WTC11 (cell line): ENCODE measurements at regions not wholly inside any gene's neighbourhood (a gene's known extent, or its start where the extent isn't known, plus 50 kb on each side); places are given as distances from the start of the nearest gene placed in this dataset.

Experiments
- ATAC-seq: fragments of 200-7000 bp; cut with Tn5 transposase; 2 replicates; pipeline ENCODE4 v1.10.0; 2021; ENCODE audit warnings: mild to moderate bottlenecking, moderate library complexity
- CTCF ChIA-PET: fragments of 300-600 bp; sonication (Branson Sonifier 250); formaldehyde crosslinking; loops from one replicate; lab custom pipeline; 2021; ENCODE audit warnings: antibody characterized with exemption; lab: Charles Lee
- POLR2A ChIA-PET: fragments of 350-600 bp; sonication (Branson Sonifier 250); formaldehyde crosslinking; loops from one replicate; lab custom pipeline; 2021; ENCODE audit warnings: antibody characterized with exemption; lab: Charles Lee
- DNase-seq: peaks from one replicate; pipeline ENCODE4 v3.0.0; 2021; ENCODE audit warnings: low spot score
- H3K27ac Mint-ChIP-seq: 2 replicates; pipeline ENCODE4 v1.8.0; 2021; ENCODE audit warnings: mixed read lengths
- H3K27me3 Mint-ChIP-seq: 2 replicates; pipeline ENCODE4 v1.8.0; 2021; ENCODE audit warnings: low read depth, mild to moderate bottlenecking, moderate library complexity, mixed read lengths
- H3K36me3 Mint-ChIP-seq: 2 replicates; pipeline ENCODE4 v1.8.0; 2021; ENCODE audit warnings: mixed read lengths
- H3K4me1 Mint-ChIP-seq: 2 replicates; pipeline ENCODE4 v1.8.0; 2022; ENCODE audit warnings: mixed read lengths
- H3K4me3 Mint-ChIP-seq: 2 replicates; pipeline ENCODE4 v1.8.0; 2021; ENCODE audit warnings: mild to moderate bottlenecking, moderate library complexity, mixed read lengths
- H3K9me3 Mint-ChIP-seq: 2 replicates; pipeline ENCODE4 v1.8.0; 2021; ENCODE audit warnings: mixed read lengths
- CREB1 ChIP-seq: sonication (generic); formaldehyde crosslinking; IDR thresholded peaks from 2 replicates; pipeline ENCODE4 v1.8.0; 2023; ENCODE audit warnings: mild to moderate bottlenecking, missing genetic modification reagents
- ETV6 ChIP-seq: sonication (generic); formaldehyde crosslinking; IDR thresholded peaks from 2 replicates; pipeline ENCODE4 v1.8.1; 2022; ENCODE audit warnings: mild to moderate bottlenecking, missing genetic modification reagents
- GABPB1 ChIP-seq: sonication (generic); formaldehyde crosslinking; IDR thresholded peaks from 2 replicates; pipeline ENCODE4 v1.8.1; 2023; ENCODE audit warnings: mild to moderate bottlenecking, missing genetic modification reagents
- IRF2 ChIP-seq: sonication (generic); formaldehyde crosslinking; IDR thresholded peaks from 2 replicates; pipeline ENCODE4 v1.8.0; 2022; ENCODE audit warnings: low read depth, missing genetic modification reagents, borderline replicate concordance
- MYBL2 ChIP-seq: sonication (generic); formaldehyde crosslinking; IDR thresholded peaks from 2 replicates; pipeline ENCODE4 v1.8.1; 2023; ENCODE audit warnings: mild to moderate bottlenecking, moderate library complexity, missing genetic modification reagents
- NFE2L1 ChIP-seq: sonication (generic); formaldehyde crosslinking; IDR thresholded peaks from 2 replicates; pipeline ENCODE4 v1.8.1; 2023; ENCODE audit warnings: missing genetic modification reagents
- SMAD3 ChIP-seq: sonication (generic); formaldehyde crosslinking; IDR thresholded peaks from 2 replicates; pipeline ENCODE4 v1.8.0; 2022; ENCODE audit warnings: missing genetic modification reagents, mild to moderate bottlenecking, borderline replicate concordance
- ZNF219 ChIP-seq: sonication (generic); formaldehyde crosslinking; IDR thresholded peaks from 2 replicates; pipeline ENCODE4 v1.8.0; 2023; ENCODE audit warnings: missing genetic modification reagents, mild to moderate bottlenecking, borderline replicate concordance
- ZNF263 ChIP-seq: sonication (generic); formaldehyde crosslinking; IDR thresholded peaks from 2 replicates; pipeline ENCODE4 v1.8.1; 2022; ENCODE audit warnings: low read depth, mild to moderate bottlenecking, moderate library complexity, missing genetic modification reagents
- TF ChIP-seq, protein P1 (sequence below): fragments of 250-450 bp; sonication (Bioruptor Pico); conservative IDR thresholded peaks from 2 replicates; pipeline ENCODE4 v1.9.0; 2021; ENCODE audit warnings: mild to moderate bottlenecking
- TF ChIP-seq, protein P2 (sequence below): sonication (generic); formaldehyde crosslinking; IDR thresholded peaks from 2 replicates; pipeline ENCODE4 v1.8.1; 2022; ENCODE audit warnings: low read depth, missing genetic modification reagents, borderline replicate concordance
- TF ChIP-seq, protein P3 (sequence below): sonication (generic); formaldehyde crosslinking; IDR thresholded peaks from 2 replicates; pipeline ENCODE4 v1.8.1; 2023; ENCODE audit warnings: mild to moderate bottlenecking, missing genetic modification reagents
- TF ChIP-seq, protein P4 (sequence below): sonication (generic); formaldehyde crosslinking; IDR thresholded peaks from 2 replicates; pipeline ENCODE4 v1.8.0; 2022; ENCODE audit warnings: missing genetic modification reagents
- TF ChIP-seq, protein P5 (sequence below): sonication (generic); formaldehyde crosslinking; IDR thresholded peaks from 2 replicates; pipeline ENCODE4 v1.8.1; 2022; ENCODE audit warnings: low read depth, mild to moderate bottlenecking, moderate library complexity, missing genetic modification reagents, borderline replicate concordance
- TF ChIP-seq, protein P6 (sequence below): sonication (generic); formaldehyde crosslinking; IDR thresholded peaks from 2 replicates; pipeline ENCODE4 v1.8.1; 2022; ENCODE audit warnings: mild to moderate bottlenecking, moderate library complexity, missing genetic modification reagents
- TF ChIP-seq, protein P7 (sequence below): fragments of 200-600 bp; IDR thresholded peaks from 2 replicates; pipeline ENCODE4 v1.8.0; 2022; ENCODE audit warnings: antibody characterized with exemption

DNA sequence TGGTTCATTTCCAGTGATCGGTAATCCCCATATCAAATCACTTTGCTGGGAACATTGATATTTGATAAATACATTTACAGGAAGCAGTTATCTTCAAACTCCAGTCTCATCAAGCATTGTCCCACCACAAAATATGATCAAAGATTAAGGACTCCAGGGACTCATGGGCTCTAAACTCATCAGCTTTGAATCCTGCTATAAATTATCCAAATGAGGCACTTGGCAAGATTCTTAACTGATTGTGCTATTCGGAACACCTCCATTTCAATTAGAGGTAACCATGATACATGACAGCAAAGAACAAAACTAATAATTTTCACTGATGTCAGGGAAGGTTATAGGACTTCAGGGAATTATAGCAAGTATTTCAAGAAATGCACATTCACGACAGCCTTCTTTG, 1088.1 kb upstream of the PIK3C3 start:
- no peak for DNase-seq
- Mint-ChIP-seq H3K27me3 (no peaks in the 10 kb centered on the region), H3K9me3 (peaks cover 25% of the 10 kb centered on the region), H3K4me3 (no peak overlapping the region), H3K36me3 (peaks cover 7% of the 10 kb centered on the region), H3K27ac (no peak overlapping the region), H3K4me1 (no peaks in the 10 kb centered on the region)
- CTCF ChIA-PET, result no interaction called here
- no peak for TF ChIP-seq CREB1
- TF ChIP-seq SMAD3 (CRISPR knock-in tag), result no peak
- no peak for TF ChIP-seq ZNF263 (CRISPR knock-in tag)
- no peak for TF ChIP-seq ZNF219 (CRISPR knock-in tag)
- TF ChIP-seq, protein P1, sequence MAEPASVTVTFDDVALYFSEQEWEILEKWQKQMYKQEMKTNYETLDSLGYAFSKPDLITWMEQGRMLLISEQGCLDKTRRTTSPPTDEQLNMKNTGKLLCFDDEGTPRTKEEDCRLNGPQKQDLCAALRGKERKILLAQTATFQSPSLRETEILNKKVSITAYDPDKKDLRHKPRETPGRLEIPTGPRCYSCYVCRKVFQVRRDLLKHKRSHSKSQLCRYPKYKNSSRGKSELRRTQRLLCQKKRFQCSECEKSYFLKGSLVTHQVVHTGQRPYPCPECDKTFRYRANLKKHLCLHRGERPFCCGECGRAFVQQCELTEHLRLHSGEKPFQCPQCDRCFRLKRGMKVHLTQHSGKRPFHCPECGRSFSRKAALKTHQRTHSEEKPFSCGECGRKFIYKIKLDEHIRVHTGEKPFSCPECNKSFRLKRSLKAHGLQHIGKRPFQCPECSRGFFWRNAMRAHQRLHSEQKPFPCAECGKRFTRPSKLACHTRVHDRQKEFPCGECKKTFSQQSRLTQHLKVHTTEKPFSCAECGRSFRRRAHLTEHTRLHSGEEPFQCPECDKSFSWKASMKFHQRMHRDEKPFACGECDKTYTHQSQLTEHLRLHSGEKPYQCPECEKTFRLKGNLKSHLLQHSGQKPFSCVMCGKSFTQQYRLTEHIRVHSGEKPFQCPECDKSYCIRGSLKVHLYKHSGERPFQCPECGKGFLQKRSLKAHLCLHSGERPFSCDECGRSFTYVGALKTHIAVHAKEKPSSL (CRISPR knock-in tag), result no peak
- TF ChIP-seq MYBL2 (CRISPR knock-in tag), result no peak
- TF ChIP-seq, protein P2, sequence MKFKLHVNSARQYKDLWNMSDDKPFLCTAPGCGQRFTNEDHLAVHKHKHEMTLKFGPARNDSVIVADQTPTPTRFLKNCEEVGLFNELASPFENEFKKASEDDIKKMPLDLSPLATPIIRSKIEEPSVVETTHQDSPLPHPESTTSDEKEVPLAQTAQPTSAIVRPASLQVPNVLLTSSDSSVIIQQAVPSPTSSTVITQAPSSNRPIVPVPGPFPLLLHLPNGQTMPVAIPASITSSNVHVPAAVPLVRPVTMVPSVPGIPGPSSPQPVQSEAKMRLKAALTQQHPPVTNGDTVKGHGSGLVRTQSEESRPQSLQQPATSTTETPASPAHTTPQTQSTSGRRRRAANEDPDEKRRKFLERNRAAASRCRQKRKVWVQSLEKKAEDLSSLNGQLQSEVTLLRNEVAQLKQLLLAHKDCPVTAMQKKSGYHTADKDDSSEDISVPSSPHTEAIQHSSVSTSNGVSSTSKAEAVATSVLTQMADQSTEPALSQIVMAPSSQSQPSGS (CRISPR knock-in tag), result no peak
- TF ChIP-seq, protein P3, sequence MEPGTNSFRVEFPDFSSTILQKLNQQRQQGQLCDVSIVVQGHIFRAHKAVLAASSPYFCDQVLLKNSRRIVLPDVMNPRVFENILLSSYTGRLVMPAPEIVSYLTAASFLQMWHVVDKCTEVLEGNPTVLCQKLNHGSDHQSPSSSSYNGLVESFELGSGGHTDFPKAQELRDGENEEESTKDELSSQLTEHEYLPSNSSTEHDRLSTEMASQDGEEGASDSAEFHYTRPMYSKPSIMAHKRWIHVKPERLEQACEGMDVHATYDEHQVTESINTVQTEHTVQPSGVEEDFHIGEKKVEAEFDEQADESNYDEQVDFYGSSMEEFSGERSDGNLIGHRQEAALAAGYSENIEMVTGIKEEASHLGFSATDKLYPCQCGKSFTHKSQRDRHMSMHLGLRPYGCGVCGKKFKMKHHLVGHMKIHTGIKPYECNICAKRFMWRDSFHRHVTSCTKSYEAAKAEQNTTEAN (CRISPR knock-in tag), result no peak
- TF ChIP-seq, protein P4, sequence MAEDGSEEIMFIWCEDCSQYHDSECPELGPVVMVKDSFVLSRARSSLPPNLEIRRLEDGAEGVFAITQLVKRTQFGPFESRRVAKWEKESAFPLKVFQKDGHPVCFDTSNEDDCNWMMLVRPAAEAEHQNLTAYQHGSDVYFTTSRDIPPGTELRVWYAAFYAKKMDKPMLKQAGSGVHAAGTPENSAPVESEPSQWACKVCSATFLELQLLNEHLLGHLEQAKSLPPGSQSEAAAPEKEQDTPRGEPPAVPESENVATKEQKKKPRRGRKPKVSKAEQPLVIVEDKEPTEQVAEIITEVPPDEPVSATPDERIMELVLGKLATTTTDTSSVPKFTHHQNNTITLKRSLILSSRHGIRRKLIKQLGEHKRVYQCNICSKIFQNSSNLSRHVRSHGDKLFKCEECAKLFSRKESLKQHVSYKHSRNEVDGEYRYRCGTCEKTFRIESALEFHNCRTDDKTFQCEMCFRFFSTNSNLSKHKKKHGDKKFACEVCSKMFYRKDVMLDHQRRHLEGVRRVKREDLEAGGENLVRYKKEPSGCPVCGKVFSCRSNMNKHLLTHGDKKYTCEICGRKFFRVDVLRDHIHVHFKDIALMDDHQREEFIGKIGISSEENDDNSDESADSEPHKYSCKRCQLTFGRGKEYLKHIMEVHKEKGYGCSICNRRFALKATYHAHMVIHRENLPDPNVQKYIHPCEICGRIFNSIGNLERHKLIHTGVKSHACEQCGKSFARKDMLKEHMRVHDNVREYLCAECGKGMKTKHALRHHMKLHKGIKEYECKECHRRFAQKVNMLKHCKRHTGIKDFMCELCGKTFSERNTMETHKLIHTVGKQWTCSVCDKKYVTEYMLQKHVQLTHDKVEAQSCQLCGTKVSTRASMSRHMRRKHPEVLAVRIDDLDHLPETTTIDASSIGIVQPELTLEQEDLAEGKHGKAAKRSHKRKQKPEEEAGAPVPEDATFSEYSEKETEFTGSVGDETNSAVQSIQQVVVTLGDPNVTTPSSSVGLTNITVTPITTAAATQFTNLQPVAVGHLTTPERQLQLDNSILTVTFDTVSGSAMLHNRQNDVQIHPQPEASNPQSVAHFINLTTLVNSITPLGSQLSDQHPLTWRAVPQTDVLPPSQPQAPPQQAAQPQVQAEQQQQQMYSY (CRISPR knock-in tag), result no peak
- no peak for TF ChIP-seq NFE2L1
- no peak for TF ChIP-seq GABPB1 (CRISPR knock-in tag)
- no peak for TF ChIP-seq ETV6 (CRISPR knock-in tag)
- TF ChIP-seq, protein P5, sequence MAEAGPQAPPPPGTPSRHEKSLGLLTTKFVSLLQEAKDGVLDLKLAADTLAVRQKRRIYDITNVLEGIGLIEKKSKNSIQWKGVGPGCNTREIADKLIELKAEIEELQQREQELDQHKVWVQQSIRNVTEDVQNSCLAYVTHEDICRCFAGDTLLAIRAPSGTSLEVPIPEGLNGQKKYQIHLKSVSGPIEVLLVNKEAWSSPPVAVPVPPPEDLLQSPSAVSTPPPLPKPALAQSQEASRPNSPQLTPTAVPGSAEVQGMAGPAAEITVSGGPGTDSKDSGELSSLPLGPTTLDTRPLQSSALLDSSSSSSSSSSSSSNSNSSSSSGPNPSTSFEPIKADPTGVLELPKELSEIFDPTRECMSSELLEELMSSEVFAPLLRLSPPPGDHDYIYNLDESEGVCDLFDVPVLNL (CRISPR knock-in tag), result no peak
- TF ChIP-seq, protein P6, sequence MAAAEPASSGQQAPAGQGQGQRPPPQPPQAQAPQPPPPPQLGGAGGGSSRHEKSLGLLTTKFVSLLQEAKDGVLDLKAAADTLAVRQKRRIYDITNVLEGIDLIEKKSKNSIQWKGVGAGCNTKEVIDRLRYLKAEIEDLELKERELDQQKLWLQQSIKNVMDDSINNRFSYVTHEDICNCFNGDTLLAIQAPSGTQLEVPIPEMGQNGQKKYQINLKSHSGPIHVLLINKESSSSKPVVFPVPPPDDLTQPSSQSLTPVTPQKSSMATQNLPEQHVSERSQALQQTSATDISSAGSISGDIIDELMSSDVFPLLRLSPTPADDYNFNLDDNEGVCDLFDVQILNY, result no peak
- TF ChIP-seq IRF2 (CRISPR knock-in tag), result no peak
- TF ChIP-seq, protein P7, sequence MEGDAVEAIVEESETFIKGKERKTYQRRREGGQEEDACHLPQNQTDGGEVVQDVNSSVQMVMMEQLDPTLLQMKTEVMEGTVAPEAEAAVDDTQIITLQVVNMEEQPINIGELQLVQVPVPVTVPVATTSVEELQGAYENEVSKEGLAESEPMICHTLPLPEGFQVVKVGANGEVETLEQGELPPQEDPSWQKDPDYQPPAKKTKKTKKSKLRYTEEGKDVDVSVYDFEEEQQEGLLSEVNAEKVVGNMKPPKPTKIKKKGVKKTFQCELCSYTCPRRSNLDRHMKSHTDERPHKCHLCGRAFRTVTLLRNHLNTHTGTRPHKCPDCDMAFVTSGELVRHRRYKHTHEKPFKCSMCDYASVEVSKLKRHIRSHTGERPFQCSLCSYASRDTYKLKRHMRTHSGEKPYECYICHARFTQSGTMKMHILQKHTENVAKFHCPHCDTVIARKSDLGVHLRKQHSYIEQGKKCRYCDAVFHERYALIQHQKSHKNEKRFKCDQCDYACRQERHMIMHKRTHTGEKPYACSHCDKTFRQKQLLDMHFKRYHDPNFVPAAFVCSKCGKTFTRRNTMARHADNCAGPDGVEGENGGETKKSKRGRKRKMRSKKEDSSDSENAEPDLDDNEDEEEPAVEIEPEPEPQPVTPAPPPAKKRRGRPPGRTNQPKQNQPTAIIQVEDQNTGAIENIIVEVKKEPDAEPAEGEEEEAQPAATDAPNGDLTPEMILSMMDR, result no peak
- POLR2A ChIA-PET, result no interaction called here
- no peak for ATAC-seq
